ENCODE measurements at regions not wholly inside any gene's neighbourhood (a gene's known extent, or its start where the extent isn't known, plus 50 kb on each side); places are given as distances from the start of the nearest gene placed in this dataset.
"Not testable (repeated sequence)": the region's sequence is repeated elsewhere in the genome, so short reads cannot be mapped to it uniquely, and the experiment has no call there.

DNA sequence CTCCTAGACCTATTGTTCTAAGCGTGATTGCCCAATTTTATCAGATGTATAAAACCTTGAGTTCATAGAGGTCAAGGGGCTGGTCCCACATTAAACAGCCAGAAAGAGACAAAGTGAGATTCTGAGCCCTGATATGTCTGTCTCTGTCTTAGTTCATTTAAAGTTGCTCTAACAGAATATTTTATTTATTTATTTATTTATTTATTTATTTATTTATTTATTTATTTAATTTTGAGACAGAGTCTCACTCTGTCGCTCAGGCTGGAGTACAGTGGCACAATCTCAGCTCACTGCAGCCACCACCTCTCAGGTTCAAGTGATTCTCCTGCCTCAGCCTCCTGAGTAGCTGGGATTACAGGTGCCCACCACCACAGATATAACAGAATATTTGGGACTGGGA is 1999.6 kb upstream of the WWC1 start:
- not testable (repeated sequence) for DNase-seq

GRCh38 chr5:166293892-166294291 is 1997.6 kb upstream of the WWC1 start:
- DNase-seq, result no peak

GRCh38 chr5:166302166-166302565 is 1989.3 kb upstream of the WWC1 start:
- no peak for DNase-seq

- DNase-seq, result no peak
These were observed 1974.0 kb upstream of the WWC1 start for GRCh38 chr5:166317425-166317824.

GRCh38 chr5:166320920-166321480 is 1970.4 kb upstream of the WWC1 start:
- DNase-seq, result no peak

DNA sequence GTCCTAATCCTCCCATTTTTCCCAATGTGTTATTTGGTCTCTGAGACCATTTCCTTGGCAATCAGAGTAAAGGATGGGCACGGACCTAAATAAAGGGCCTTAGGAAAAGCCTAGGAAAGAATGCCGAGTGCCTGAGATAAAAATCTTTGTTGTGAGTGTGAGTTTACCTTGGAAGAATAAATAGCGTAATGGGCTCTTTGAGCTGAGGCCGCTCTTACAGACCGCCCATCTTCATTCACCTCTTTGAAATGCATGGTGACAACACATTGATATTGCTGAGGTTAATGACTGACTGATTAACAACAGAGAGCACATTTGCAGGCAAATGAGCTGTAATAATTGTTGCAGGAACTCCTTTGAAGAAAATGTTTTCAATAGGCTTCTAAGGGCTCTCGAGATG is 1967.1 kb upstream of the WWC1 start:
- DNase-seq, result peak; percentile 29

DNA sequence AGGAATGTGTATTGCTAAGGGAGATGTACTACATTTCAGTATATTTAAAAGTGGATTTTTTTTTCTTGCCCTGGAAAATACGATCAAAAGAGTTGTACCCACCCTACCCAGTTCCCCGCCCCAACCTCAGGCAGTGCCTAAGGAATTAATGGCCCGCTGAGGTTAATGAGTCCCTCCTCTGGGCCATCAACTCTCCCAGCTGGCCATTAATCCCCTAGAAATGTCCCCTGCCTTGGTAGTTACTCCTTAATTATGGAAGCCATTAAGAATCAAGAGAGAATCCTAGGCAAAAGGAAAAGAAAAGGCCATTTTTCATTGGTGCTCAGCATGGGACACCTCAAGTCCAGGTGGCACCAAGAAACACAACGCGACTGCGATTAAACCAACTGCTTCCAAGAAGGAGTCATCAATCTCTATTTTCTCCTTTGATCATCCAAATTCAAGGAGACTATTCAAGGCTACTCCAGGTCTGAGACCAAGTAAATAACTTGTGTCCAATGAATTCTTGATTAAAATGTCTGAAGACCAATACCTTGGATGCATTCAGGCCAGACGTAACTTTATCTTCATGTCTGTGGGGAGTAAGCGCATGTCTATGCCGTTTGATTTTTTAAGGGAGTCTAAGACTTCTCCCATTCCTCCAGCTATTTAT is 1962.2 kb upstream of the WWC1 start:
- no peak for DNase-seq

- DNase-seq, result no peak
These were observed 1961.4 kb upstream of the WWC1 start for GRCh38 chr5:166330036-166330435.

- DNase-seq, result no peak
These were observed 1959.9 kb upstream of the WWC1 start for GRCh38 chr5:166331521-166331920.

DNA sequence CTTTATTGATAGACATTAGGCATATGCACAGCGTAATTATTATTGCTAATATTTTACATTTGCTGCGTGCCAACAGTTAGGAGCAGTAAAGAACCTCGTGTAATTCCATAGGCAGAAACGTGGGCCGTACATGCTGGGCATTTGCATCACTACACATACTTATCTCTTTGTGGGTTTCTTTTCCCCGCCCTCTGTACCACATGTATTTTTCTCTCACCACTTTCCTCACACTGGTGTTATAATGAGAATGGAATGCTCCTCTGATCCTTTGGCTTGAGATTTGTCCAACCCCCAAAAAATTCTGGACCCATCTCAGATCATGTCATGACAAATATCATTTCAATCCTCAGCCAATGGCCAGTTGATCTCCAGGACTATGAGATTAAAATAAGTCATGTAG is 1952.6 kb upstream of the WWC1 start:
- DNase-seq, result no peak

- DNase-seq, result no peak
These were observed 1951.4 kb upstream of the WWC1 start for GRCh38 chr5:166340039-166340438.

GRCh38 chr5:166341740-166342337 is 1949.6 kb upstream of the WWC1 start:
- no peak for DNase-seq

- no peak for DNase-seq
These were observed 1949.0 kb upstream of the WWC1 start for GRCh38 chr5:166342402-166342801.

GRCh38 chr5:166346726-166347374 is 1944.6 kb upstream of the WWC1 start:
- DNase-seq, result no peak

GRCh38 chr5:166349046-166349445 is 1942.4 kb upstream of the WWC1 start:
- peak; percentile 42 for DNase-seq

GRCh38 chr5:166353580-166353979 is 1937.9 kb upstream of the WWC1 start:
- no peak for DNase-seq

DNA sequence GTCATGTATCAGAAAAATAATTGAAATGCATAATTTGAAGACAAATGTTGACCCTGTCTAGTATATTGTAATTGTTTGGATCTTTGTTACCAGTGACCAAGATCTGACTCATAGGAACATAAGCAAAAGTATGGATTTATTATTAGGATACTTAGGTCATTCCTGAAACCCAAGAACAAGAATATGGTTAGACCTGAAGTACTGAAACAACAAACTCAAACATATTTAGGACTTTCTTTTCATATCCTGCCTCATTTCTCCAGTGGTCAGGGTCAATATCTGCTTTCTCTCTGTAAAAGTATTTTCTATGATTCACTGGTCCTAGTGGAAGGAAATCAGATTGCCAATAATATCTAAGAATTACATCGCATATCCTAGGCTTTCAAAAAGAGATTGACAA is 1937.1 kb upstream of the WWC1 start:
- no peak for DNase-seq

DNA sequence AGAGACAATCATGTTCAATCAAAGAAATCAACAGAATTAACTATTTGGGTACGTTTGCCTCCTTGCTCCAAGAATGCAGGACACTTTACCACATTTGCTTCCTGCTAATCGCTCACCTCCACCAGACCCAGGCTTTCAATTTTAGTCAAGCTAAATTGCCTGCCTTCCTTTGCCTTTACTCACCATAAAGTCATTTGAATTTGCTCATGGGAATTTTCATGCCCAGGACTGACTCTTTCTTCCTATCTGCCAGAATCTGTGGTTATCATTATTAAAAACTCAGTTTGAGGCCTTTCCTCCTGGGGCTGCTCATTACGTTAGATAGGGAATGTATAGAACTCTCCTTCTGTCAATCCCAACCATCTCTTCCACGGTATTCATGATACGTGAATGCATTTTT is 1935.3 kb upstream of the WWC1 start:
- DNase-seq, result no peak

DNA sequence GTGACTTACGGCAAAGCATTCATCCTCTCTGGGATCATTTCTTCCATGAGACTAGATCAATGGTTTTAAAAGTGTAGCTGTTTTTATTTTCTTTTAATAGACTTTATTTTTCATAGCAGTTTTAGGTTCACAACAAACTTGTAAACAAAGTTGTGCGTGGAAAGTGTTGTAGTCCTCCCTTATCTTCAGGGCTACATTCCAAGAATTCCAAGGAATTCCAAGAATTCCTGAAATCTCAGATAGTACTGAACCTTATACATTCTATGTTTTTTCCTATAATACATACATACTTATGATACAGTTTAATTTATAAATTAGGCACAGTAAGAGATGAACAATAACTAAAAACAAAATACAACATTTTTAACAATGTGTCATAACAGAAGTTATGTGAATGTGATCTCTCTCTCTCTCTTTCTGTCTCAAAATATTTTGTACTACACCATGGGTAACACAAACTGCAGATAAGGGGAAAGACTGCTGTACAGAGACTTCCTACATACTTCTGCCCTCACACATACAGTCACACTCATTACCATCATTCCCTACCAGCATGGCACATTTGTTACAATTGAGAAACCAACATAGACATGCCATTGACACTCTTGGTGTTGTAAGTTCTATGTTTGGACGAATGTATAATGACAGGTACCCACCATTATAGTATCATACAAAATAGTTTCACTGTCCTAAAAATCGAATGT is 1933.2 kb upstream of the WWC1 start:
- DNase-seq, result no peak

GRCh38 chr5:166363087-166363760 is 1928.2 kb upstream of the WWC1 start:
- no peak for DNase-seq

DNA sequence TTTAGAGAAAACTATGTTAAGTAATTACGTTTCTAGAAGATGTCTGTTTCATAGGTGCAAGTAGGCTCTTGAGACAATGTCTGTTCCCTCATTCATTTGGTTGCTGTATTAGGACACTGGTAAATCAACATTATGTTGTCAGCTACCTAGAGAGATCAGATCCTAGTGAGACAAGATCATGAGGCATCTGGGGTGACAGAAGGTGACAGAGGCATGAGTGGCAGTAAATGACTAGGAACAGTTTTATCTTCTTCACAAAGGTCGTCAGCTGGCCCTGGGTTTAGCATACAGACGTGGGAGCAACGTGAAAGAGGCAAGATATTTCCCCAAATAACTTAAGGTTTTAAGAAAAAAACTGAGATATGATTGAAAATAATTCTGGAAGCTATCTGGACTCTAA is 1926.3 kb upstream of the WWC1 start:
- no peak for DNase-seq

GRCh38 chr5:166367391-166367790 is 1924.1 kb upstream of the WWC1 start:
- no peak for DNase-seq

- DNase-seq, result no peak
These were observed 1922.1 kb upstream of the WWC1 start for GRCh38 chr5:166369346-166369745.
